ENCODE measurements at regions not wholly inside any gene's neighbourhood (a gene's known extent, or its start where the extent isn't known, plus 50 kb on each side); places are given as distances from the start of the nearest gene placed in this dataset.

GRCh38 chr5:108649106-108649505 lies 98.6 kb upstream of the FER start:
- DNase-seq, result no peak

- peak in 5 of 6 experiments; percentile 3 to 39 (median 6) for DNase-seq
These were observed 105.4 kb upstream of the FER start for GRCh38 chr5:108642170-108642906.

DNA sequence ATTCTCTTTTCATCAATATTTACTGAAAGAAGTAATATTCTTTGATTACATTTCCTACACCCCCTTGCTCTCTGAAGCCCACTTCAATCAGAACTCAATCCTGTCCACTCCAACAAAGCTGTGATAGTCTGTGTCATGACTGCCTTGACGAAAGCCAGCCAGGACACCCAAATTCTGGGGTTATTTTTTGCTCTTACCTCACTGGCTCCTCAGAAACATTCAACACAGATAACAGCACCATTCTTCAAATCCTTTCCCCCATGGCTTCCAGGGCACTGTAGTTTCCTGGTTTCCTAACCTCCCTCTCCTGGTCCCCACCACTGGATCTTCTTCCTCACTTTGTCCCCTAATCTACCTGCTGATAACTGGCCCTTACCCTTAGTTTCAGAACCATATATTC lies 106.1 kb upstream of the FER start:
- DNase-seq, result no peak

DNA sequence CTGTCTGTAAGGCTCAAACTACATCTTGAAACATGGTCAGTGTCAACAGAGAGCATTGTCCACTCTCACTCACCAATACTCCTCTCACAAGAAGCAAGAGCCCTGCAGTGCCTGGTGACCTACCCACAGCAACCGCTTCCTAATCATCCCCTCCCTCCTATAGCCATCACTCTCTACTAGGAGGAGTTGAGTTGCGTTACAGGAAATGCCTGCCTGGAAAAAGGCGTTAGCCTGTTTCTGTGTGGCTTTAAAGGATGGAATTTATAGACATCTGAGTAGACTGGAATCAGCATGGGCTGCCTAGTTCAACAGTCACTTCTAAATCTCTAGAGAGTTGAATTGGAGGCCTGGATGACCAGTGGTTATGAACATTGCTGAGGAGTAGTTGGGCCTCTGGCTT lies 108.3 kb upstream of the FER start:
- DNase-seq, result no peak

GRCh38 chr5:108638021-108638420 lies 109.7 kb upstream of the FER start:
- no peak for DNase-seq

DNA sequence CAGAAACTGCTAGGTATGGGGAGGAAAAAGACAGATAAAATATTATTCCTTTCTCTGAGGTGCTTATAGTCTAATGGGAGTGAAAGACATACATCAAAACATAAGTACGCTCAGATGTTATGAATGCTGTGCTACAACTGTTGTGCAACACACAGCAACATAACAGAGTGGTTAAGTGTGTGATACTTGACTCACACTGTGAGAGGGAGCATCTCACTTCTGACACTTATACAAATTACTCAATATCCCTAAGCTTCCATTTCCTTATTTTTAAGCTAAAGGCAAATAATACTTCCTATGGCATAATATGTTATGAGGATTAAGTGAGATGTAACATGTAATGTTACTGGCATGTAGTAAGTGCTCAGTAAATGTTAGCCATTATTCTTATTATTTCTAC lies 110.6 kb upstream of the FER start:
- no peak for DNase-seq

- DNase-seq, result no peak
These were observed 111.4 kb upstream of the FER start for GRCh38 chr5:108636135-108636853.

- DNase-seq, result no peak
These were observed 112.9 kb upstream of the FER start for GRCh38 chr5:108634617-108635288.

DNA sequence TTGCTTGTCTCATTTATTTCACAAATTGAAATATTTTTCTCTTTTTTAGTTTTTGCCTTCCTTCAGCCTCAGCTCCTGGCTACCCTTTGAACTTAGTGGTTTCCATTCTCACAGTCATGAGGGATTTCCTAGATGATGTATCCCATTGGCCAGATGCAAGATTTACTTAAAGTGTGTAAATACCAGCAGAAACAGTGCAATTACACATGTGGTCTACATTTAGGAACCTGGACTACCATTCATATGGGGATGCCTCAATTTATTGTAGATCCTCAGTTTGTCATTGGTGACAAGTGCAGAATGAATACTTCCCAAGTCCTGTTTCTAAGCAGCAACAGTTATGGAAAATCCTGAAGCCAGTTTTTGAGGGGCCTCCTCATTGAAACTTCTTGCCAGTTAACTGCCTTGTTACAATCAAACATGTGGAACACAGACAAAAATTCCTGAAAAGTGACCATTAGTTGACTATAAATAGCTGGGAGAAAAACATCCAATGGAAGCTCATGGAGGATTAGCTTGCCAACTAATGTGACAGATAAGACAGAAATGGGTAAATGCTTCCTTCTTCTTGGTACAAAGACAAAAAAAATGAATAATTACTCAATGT lies 113.6 kb upstream of the FER start:
- no peak for DNase-seq

DNA sequence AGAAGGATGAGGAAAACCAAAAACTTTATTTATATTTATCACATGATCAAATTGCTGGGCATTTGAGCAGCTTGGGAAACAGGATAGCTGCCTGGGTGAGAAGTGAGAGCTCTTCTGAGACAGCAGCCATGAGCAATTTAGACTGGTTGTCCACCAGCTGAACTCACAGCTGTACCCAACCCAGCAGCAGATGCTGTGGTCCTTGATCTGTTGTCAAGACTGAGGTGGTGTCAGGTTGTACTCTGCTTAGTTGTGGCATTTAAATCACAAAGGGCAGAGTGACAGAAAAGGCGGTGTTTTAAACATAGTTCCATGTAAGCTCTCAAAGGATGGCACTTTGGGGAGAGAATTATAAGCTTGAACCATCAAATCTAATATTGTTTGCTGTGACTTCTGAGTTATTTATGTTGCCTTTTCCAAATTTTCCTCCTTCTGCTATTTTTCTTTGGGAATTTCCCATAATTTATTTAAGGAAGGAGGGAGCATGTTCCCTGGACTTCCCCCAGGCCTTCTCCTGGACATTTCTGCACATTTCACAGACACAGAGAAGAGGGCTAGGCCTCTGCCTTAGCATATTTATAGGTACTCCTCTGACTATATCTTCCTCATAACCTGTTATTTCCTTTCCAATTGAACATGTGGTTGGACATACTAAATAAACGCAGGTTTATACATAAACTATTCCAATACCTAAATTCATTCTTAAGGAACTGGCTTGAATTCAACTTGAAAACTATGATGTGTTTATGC lies 117.7 kb upstream of the FER start:
- DNase-seq, result no peak

DNA sequence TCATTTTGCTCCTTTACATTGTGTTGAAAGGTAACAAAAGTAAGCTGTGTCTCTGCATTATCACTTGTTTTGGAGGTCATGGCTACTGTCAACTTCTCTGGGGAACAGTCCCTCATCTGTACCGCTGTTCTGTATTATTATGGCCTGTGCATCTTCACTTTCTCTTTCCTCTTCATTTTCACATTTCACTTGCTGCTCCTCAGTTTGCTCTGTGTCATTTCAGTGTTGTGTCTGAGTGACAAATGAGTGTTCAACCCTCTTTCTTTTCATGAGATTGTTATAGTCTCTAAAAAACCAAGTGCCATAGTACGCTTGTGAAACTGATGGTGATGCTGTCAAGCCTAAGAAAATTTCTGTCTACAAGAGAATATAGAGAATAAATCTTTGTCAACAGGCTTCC lies 122.0 kb upstream of the FER start:
- no peak for DNase-seq

- DNase-seq, result no peak
These were observed 123.9 kb upstream of the FER start for GRCh38 chr5:108623826-108624225.

DNA sequence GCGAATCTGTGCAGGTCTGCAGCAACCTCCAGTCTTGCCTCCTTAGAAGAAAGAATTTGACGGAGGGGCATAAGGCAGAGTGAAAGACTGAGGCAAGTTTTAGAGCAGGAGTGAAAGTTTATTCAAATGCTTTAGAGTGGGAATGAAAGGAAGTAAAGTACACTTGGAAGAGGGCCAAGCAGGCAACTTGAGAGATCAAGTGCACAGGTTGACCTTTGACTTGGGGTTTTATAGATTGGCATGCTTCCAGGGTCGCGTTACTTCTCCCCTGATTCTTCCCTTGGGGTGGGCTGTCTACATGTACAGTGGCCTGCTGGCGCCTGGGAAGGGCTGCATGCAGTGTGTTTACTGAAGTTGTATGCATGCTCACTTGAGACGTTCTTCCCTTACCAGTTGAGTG lies 127.2 kb upstream of the FER start:
- DNase-seq, result no peak

DNA sequence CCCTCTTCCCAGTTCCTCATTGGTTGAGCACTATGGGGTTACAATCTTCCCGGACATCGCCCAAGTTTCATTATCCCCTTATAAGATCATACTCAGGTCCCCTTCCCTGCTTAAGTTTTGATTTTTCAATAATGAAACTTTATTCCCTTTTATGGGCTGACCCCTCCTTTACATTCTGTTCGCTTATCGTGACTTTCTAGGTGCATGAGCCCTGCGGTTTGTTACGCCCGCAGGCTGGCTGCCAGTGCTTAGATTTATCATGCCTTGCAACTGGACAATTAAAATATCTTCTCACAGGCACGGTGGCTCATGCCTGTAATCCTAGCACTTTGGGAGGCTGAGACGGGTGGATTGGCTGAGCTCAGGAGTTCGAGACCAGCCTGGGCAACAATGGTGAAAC lies 127.9 kb upstream of the FER start:
- DNase-seq, result no peak

DNA sequence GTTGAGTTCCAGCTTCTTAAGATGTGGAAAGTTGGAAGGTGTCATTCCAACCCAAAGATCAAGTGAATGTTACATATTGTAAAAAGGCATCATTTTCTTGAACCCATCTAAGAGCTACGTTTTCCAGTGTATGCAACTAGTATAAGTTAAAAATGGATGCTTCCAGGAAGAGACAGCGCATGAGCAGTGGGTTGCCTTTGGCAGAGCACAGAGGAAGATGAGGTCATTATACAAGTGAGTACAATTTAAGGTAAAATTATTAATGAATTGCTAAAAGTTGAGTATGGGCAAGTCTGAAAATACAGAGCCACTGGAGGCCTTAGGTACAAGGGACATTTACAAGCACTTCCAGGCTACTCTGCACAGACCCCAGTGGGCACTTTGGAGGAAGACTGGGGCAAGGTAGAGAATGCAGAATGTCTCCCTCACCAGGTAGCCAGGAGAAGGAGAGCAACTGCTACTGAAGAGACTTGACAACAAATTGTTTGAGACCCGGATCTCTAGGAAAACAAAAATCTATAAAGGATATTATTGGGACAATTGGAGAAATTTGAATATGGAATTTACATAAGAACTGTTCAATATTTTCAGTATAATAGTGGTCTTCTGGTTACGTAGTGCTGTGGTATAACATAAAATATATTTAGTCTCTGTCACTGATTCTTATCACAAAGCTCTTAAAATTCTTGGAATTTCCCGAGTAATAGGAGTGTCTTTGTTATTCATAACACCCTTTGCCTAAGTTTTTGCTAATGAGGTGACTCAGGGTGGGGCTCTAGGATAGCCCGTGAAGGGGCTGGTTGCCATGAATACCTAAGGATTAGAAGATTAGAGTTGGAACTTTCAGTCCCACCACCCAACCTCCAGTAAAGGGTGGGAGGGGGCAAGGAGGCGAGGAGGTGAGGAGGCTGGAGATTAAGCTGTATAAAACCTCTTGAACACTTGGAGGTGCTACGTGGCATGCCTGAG lies 129.9 kb upstream of the FER start:
- no peak for DNase-seq

DNA sequence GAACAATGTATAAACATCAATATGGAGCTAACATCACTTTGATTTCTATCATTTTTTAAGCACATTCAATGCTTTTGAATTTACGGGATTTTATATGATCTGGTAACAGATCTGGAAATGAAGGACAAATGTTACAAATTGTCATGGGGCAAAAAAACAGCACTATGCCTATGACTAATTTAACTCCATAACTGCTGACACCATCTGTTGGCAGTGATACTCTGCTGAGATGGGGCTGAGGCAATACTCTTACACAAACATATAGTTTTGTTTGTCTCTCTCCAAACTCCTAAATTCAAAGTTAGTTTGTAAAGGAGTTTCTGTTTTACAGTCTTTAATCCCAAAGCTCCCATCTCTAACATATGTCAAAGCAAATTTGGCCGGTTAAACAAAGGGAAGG lies 132.5 kb upstream of the FER start:
- no peak for DNase-seq

- DNase-seq, result no peak
These were observed 140.3 kb upstream of the FER start for GRCh38 chr5:108607421-108607820.

DNA sequence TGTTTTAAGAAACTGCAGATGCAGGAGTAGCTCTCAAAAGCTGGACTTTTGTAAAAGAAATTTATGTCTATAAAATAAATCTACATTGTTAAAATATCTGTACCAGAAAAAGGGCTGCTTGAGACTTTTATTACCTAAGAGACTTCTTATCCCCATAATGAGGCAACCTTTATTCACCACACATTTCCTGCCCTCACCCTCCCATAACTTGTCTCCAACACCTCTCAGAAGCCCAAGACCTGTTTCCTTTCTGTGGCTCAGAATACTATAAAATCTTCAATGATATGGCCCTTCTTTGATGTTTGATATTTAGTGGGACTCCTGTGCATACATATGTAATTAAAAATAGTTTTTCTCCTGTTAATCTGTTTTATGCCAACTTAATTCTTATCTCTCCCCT lies 141.5 kb upstream of the FER start:
- DNase-seq, result no peak

DNA sequence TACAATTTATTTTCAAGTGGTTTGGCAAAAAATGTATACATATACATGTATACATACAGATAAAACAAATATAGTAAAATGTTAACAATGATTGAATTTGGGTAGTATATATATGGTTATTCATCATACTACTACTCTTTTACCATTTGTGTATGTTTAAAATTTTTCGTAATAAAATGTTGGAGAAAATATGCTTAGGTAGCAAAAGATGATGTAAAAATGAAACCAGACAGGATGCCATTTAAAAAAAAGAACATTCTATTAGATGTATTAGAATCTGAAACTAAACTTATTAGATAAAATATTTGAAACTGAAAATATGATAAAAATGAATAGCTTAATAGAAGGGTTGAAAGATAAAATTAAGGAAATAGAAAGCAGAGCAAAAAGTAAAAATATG lies 144.9 kb upstream of the FER start:
- no peak for DNase-seq

- DNase-seq, result no peak
These were observed 156.9 kb upstream of the FER start for GRCh38 chr5:108590799-108591198.

- DNase-seq, result no peak
These were observed 159.4 kb upstream of the FER start for GRCh38 chr5:108588323-108588722.

GRCh38 chr5:108587821-108588220 lies 159.9 kb upstream of the FER start:
- no peak for DNase-seq

Measured in stimulated activated naive CD4-positive, alpha-beta T cell (primary cell).